GM21619 (cell line): ENCODE measurements at regions not wholly inside any gene's neighbourhood (a gene's known extent, or its start where the extent isn't known, plus 50 kb on each side); places are given as distances from the start of the nearest gene placed in this dataset.
"Not testable (repeated sequence)": the region's sequence is repeated elsewhere in the genome, so short reads cannot be mapped to it uniquely, and the experiment has no call there.

Experiments used
- ATAC-seq: cut with Tn5 transposase; IDR thresholded peaks from one replicate; pipeline ENCODE4 v1.9.1; 2021; ENCODE audit not compliant: unreplicated experiment

DNA sequence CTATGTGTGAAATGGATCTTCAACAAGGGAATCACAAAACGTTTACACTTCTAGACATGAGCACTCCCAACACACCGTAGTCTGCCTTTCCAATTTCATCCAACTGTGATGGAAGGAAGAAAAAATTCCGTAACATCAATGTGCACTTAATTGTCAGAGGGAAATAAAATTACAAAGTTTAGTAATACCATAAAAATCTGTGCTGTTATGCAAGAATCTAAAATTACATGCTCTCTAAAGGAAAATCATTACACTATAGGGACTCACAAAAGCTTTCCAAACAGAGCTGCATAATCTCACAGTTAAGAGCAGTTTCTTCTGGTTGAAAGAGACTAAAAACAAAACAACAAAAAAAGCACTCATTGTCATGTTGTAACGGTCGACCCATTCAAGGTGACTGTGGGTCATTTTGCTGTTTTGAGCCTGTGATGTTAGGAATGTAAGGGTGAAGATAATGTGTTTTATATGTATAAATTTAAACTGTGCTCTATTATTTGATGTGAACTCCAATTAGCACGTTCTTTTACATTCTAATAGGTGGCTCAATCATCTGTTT lies 698.0 kb downstream of the TDRD15 start:
- no peak for ATAC-seq

DNA sequence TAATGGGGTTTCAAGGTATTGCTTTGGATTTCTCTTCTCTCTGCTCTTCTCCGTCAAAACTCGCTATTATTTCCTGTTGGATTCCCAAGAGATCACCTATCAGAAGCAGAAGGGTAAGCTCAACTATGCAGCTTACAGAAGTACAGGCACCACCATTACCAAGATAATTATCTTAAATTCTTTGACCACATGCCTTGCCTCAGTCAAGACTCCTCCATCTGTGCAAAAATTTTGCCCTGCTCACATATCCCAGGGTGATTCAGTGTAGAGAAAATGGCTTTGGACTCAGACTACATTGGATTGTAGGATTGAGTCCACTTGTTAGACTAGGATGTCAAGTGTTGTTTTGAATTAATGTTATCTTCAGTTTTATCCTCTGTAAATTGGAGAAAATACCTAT lies 698.7 kb downstream of the TDRD15 start:
- no peak for ATAC-seq

- ATAC-seq: no peak
These were observed 710.0 kb downstream of the TDRD15 start for GRCh38 chr2:21833767-21834166.

- no peak for ATAC-seq
These were observed 712.5 kb downstream of the TDRD15 start for GRCh38 chr2:21836261-21836660.

DNA sequence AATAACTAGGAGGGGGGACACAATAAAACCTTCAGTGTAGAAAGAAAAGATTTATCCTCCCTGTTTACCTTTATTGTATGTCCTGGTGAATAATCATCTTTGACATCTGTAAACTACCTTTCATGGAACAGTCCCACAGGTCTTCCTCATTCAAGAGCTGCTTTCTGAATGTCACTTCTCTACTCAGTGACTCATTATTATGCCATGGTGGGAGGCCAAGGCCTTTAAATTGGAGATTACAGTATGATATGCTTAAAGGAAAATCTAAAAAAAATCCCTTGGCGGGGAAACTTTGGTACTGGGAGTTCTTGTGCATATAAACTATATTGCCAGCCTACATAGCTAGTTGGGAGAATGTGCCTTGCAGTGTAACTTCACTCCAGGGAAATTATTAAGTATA lies 713.0 kb downstream of the TDRD15 start:
- no peak for ATAC-seq

- no peak for ATAC-seq
These were observed 713.6 kb downstream of the TDRD15 start for GRCh38 chr2:21837168-21837960.

- ATAC-seq: no peak
These were observed 717.6 kb downstream of the TDRD15 start for GRCh38 chr2:21841341-21841740.

- not testable (repeated sequence) for ATAC-seq
These were observed 726.6 kb downstream of the TDRD15 start for GRCh38 chr2:21850367-21850766.

DNA sequence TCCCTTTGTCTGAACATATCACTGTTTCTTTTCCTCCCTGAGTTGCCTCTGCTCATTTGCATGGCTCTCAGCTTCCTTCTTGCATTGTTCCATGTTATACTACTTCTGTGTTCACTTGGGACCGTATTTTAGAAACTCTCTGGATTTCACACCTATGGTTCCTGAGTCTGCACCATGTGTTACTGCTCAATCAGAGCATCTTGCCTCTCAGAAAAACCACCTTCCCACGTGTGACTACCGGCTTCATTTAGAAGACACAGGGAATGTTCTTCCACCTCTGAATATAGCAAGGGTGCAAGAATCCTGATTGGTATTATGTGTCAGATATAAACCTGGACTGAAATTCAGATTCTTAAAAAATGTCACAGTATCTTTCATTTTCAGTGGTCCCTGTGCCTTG lies 731.2 kb downstream of the TDRD15 start:
- ATAC-seq: no peak

DNA sequence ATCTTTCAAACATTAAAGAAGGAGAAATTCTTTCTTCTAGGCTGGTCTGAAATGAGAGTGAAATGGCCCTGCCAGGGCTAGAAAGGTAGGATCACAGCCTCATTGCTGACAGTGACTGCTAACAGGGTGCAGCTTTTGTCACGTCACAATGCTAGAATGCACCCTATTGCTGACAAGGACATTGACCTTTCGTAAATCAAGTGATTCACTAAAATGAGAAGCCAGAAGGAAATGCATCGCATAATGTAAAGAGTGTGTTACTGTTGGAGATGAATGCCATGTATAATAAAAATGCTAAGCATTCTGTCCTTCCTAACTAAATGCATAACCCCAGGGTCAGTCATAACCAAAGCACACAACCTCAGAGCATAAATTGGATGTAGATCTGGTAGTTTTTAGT lies 732.9 kb downstream of the TDRD15 start:
- no peak for ATAC-seq

GRCh38 chr2:21860907-21861306 lies 737.1 kb downstream of the TDRD15 start:
- ATAC-seq: no peak

- ATAC-seq: no peak
These were observed 742.5 kb downstream of the TDRD15 start for GRCh38 chr2:21866316-21866715.

DNA sequence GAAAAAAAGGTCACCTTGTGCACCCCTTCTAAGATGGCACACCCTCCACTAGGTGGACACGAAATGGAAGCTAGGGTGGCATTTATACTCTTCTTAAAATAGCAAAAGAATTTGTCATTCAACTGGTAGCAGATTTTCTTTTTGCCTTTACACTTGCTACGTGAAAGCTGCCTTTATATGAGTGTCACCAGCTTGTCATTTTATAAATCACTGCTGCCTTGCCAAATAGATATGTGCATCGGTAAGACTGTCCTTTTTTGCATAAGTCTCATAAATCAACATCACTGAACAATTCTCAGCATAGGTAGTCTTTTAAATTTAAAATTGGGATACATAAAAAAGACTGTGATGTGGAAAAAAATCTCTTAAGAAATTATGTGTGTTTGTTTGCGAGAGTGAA lies 764.1 kb downstream of the TDRD15 start:
- no peak for ATAC-seq

- ATAC-seq: no peak
These were observed 766.3 kb downstream of the TDRD15 start for GRCh38 chr2:21890041-21890440.

DNA sequence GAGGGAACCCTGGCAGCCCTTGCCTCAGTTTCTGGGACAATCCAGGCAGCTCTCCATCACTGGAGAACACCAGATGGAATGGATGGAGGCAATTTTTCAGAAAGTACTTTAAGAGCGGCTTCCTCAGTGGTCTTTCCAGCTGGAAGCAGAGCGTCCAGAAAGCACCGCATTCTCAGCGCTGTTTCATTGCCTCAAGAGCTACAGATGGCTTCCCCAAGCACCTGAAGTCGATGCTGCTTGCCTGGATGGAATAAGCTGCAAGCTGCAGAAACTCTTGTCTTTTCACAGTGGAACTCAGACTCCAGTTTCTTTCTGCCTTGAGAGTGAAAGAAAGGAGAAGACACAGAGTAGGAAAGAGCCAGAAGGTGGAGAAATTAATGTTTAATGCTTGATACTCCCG lies 766.9 kb downstream of the TDRD15 start:
- ATAC-seq: no peak

DNA sequence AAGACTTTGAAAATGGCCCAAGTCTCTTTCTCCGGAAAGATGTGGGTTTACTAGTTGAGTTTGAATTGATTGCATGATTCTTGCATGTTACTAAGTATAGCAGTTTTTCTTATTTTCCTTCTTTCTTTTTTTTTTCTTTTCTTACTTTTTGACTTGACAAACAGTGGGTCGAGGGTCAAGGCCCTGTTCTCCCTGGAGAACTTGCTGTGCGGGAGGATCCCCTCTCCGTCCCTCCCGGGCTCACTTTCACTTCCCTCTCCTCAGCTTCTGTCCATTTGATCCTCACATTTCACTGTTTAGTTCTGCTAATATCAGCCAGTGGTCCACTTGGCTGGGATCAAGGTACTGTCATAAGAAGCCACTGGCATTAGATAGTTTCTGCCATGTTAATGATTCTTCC lies 767.4 kb downstream of the TDRD15 start:
- no peak for ATAC-seq

DNA sequence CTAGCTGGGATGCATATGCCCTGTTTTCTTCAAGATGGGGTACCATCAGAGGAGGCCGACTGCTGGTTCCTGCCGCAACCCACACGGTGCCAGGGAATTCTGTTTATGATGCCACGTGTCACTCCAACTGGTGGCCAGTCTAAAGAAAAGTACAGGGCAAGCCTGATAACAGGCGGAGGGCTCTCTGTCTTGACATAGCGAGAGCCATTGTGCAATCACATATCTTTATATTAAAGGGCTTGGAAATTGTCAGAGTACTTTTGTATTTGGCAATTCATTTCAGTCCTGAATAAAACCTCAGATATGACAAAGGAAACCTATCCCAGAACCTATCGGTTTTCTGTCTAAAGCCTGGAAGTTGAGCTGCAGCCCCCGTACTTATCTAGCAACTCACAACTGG lies 768.4 kb downstream of the TDRD15 start:
- ATAC-seq: no peak

- ATAC-seq: no peak
These were observed 771.4 kb downstream of the TDRD15 start for GRCh38 chr2:21895200-21895599.

DNA sequence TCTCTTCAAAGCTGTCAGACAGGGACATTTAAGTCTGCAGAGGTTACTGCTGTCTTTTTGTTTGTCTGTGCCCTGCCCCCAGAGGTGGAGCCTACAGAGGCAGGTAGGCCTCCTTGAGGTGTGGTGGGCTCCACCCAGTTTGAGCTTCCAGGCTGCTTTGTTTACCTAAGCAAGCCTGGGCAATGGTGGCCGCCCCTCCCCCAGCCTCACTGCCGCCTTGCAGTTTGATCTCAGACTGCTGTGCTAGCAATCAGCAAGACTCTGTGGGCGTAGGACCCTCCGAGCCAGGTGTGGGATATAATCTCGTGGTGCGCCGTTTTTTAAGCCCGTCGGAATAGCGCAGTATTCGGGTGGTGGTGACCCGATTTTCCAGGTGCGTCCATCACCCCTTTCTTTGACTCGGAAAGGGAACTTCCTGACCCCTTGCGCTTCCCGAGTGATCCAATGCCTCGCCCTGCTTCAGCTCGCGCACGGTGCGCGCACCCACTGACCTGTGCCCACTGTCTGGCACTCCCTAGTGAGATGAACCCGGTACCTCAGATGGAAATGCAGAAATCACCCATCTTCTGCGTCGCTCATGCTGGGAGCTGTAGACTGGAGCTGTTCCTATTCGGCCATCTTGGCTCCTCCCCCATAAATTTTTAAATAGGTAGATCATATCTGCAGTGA lies 785.1 kb downstream of the TDRD15 start:
- not testable (repeated sequence) for ATAC-seq

GRCh38 chr2:21910832-21911507 lies 787.2 kb downstream of the TDRD15 start:
- no peak for ATAC-seq

GRCh38 chr2:21912405-21912804 lies 788.6 kb downstream of the TDRD15 start:
- no peak for ATAC-seq

DNA sequence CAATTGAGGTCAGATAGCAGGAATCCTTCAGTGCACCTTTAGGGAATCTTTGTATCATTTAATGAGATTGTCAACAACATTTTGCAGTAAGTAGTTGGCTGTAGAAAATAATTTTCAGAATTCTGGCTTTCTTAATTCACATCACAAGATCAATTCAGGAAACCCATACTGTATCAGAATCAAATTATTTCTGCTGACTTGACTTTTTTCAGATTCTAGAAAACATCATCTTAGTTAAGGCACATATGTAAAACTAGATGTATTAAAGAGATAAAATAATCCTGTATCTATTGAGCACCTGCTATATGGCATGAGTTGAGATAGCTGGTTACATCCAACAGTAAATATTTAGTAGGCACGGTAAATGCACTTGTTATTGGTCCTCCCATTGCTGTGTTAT lies 791.4 kb downstream of the TDRD15 start:
- ATAC-seq: no peak
